Brain microvascular endothelial cell (primary cell): ENCODE measurements at regions not wholly inside any gene's neighbourhood (a gene's known extent, or its start where the extent isn't known, plus 50 kb on each side); places are given as distances from the start of the nearest gene placed in this dataset.
"Not testable (repeated sequence)": the region's sequence is repeated elsewhere in the genome, so short reads cannot be mapped to it uniquely, and the experiment has no call there.

Experiments
- DNase-seq: peaks from one replicate; pipeline ENCODE4 v3.0.0-alpha.2; 2020
- H3K27ac ChIP-seq: fragments of 250-450 bp; sonication (Bioruptor Pico); 2 replicates; pipeline ENCODE4 v1.5.1; 2020; ENCODE audit warnings: mild to moderate bottlenecking, moderate library complexity
- H3K27me3 ChIP-seq: fragments of 250-450 bp; sonication (Bioruptor Pico); replicated peaks from 2 replicates; pipeline ENCODE4 v1.5.1; 2020; ENCODE audit warnings: mild to moderate bottlenecking
- H3K36me3 ChIP-seq: fragments of 250-450 bp; sonication (Bioruptor Pico); replicated peaks from 2 replicates; pipeline ENCODE4 v1.5.1; 2020; ENCODE audit warnings: mild to moderate bottlenecking
- H3K4me3 ChIP-seq: 2 replicates; pipeline ENCODE4 v1.5.1; 2011; ENCODE audit warnings: low read depth, mild to moderate bottlenecking, control low read depth, low read length, moderate library complexity
- CTCF ChIP-seq: IDR thresholded peaks from 2 replicates; pipeline ENCODE4 v1.5.1; 2011; ENCODE audit warnings: low read depth, mild to moderate bottlenecking, moderate library complexity, low read length, control low read depth, inconsistent platforms; ENCODE audit errors: missing control alignments
- in situ Hi-C: cut with HindIII; loops from 2 replicates; pipeline ENCODE4 v1.10.0; 2017; ENCODE audit warnings: low sequenced_read_pairs, low pct_ligation_motif_present

- in situ Hi-C loops, result no loop called here
- TF ChIP-seq CTCF, result no peak
- Histone ChIP-seq H3K27ac (no peak overlapping the region), H3K36me3 (no peaks in the 10 kb centered on the region), H3K27me3 (no peaks in the 10 kb centered on the region), H3K4me3 (no peak overlapping the region)
- DNase-seq, result no peak
Observed at GRCh38 chr1:102715150-102715549, 393.2 kb downstream of the COL11A1 start.

- H3K4me3 ChIP-seq, result no peak overlapping the region
- in situ Hi-C loops, result no loop called here
- no peaks in the 10 kb centered on the region for H3K27me3 ChIP-seq
- TF ChIP-seq CTCF, result no peak
- no peaks in the 10 kb centered on the region for H3K36me3 ChIP-seq
- H3K27ac ChIP-seq, result no peak overlapping the region
- DNase-seq, result no peak
Observed at GRCh38 chr1:102699524-102699923, 408.8 kb downstream of the COL11A1 start.

GRCh38 chr1:102693345-102693744 is 415.0 kb downstream of the COL11A1 start:
- no peaks in the 10 kb centered on the region for H3K36me3 ChIP-seq
- H3K27ac ChIP-seq, result no peak overlapping the region
- H3K4me3 ChIP-seq, result no peak overlapping the region
- no peak for TF ChIP-seq CTCF
- H3K27me3 ChIP-seq, result no peaks in the 10 kb centered on the region
- DNase-seq, result no peak
- in situ Hi-C loops, result no loop called here

- in situ Hi-C loops, result no loop called here
- DNase-seq, result no peak
- Histone ChIP-seq H3K27ac (no peak overlapping the region), H3K27me3 (no peaks in the 10 kb centered on the region), H3K4me3 (no peak overlapping the region), H3K36me3 (no peaks in the 10 kb centered on the region)
- TF ChIP-seq CTCF, result no peak
Observed at GRCh38 chr1:102691592-102692090, 416.7 kb downstream of the COL11A1 start.

- no peak for DNase-seq
- in situ Hi-C loops, result no loop called here
- H3K27ac ChIP-seq, result no peak overlapping the region
- no peaks in the 10 kb centered on the region for H3K27me3 ChIP-seq
- no peaks in the 10 kb centered on the region for H3K36me3 ChIP-seq
- TF ChIP-seq CTCF, result no peak
- H3K4me3 ChIP-seq, result no peak overlapping the region
Observed at GRCh38 chr1:102687383-102687782, 420.9 kb downstream of the COL11A1 start.

- H3K36me3 ChIP-seq, result no peaks in the 10 kb centered on the region
- no peak overlapping the region for H3K4me3 ChIP-seq
- in situ Hi-C loops, result no loop called here
- H3K27me3 ChIP-seq, result no peaks in the 10 kb centered on the region
- no peak overlapping the region for H3K27ac ChIP-seq
- no peak for DNase-seq
- no peak for TF ChIP-seq CTCF
Observed at GRCh38 chr1:102661481-102661880, 446.8 kb downstream of the COL11A1 start.

GRCh38 chr1:102659876-102660483 is 448.3 kb downstream of the COL11A1 start:
- H3K36me3 ChIP-seq, H3K27me3 ChIP-seq, H3K27ac ChIP-seq, H3K4me3 ChIP-seq, DNase-seq, in situ Hi-C loops: not testable (repeated sequence)
